Cardiac muscle cell (in vitro differentiated cells and primary cell): ENCODE measurements at regions not wholly inside any gene's neighbourhood (a gene's known extent, or its start where the extent isn't known, plus 50 kb on each side); places are given as distances from the start of the nearest gene placed in this dataset.

Source experiments
- DNase-seq, 2 donors: peaks; one replicate each; pipeline versions ENCODE4 v3.0.0 to v3.0.0-alpha.2; 2010 to 2017; ENCODE audit warnings: low read depth in 1 of 2, low spot score in 1 of 2
- H3K27ac ChIP-seq: fragments of 200-600 bp; sonication (generic); 2 replicates; pipeline ENCODE4 v1.5.1; 2016
- H3K27me3 ChIP-seq: fragments of 200-600 bp; sonication (generic); 2 replicates; pipeline ENCODE4 v1.6.0; 2016; ENCODE audit warnings: control low read depth
- H3K36me3 ChIP-seq: fragments of 200-600 bp; sonication (generic); 2 replicates; pipeline ENCODE4 v1.5.1; 2016; ENCODE audit warnings: control low read depth
- H3K4me1 ChIP-seq: fragments of 200-600 bp; sonication (generic); 2 replicates; pipeline ENCODE4 v1.8.1; 2017; ENCODE audit warnings: low read depth, mild to moderate bottlenecking, mixed run types
- H3K4me3 ChIP-seq: fragments of 200-600 bp; sonication (generic); 2 replicates; pipeline ENCODE4 v1.5.1; 2016; ENCODE audit warnings: mild to moderate bottlenecking
- H3K9me3 ChIP-seq: fragments of 200-600 bp; sonication (generic); 2 replicates; pipeline ENCODE4 v1.5.1; 2017; ENCODE audit warnings: low read depth, mild to moderate bottlenecking, control low read depth
- CTCF ChIP-seq: IDR thresholded peaks from 2 replicates; pipeline ENCODE4 v1.5.1; 2012; ENCODE audit warnings: low read depth, mild to moderate bottlenecking, low read length

- H3K4me3 ChIP-seq, result no peak overlapping the region
- H3K36me3 ChIP-seq, result no peaks in the 10 kb centered on the region
- DNase-seq, result no peak
- H3K27ac ChIP-seq, result no peak overlapping the region
- no peak for TF ChIP-seq CTCF
- no peaks in the 10 kb centered on the region for H3K9me3 ChIP-seq
- H3K27me3 ChIP-seq, result no peaks in the 10 kb centered on the region
- no peaks in the 10 kb centered on the region for H3K4me1 ChIP-seq
These were observed 124.5 kb upstream of the LRIG3 start for GRCh38 chr12:59044791-59045190.

GRCh38 chr12:59041241-59042121 is 121.2 kb upstream of the LRIG3 start:
- no peaks in the 10 kb centered on the region for H3K9me3 ChIP-seq
- H3K4me1 ChIP-seq, result no peaks in the 10 kb centered on the region
- no peak overlapping the region for H3K27ac ChIP-seq
- no peaks in the 10 kb centered on the region for H3K27me3 ChIP-seq
- no peaks in the 10 kb centered on the region for H3K36me3 ChIP-seq
- H3K4me3 ChIP-seq, result no peak overlapping the region
- no peak for TF ChIP-seq CTCF
- DNase-seq, result peak in 1 of 2 donors; percentile 87

- H3K4me3 ChIP-seq, result no peak overlapping the region
- no peaks in the 10 kb centered on the region for H3K36me3 ChIP-seq
- H3K9me3 ChIP-seq, result no peaks in the 10 kb centered on the region
- TF ChIP-seq CTCF, result no peak
- no peaks in the 10 kb centered on the region for H3K27me3 ChIP-seq
- no peaks in the 10 kb centered on the region for H3K4me1 ChIP-seq
- DNase-seq, result peak in 1 of 2 donors; percentile 63
- no peak overlapping the region for H3K27ac ChIP-seq
These were observed 120.4 kb upstream of the LRIG3 start for GRCh38 chr12:59040656-59041055.

- no peak for DNase-seq
- Histone ChIP-seq H3K4me3 (no peak overlapping the region), H3K9me3 (no peaks in the 10 kb centered on the region), H3K36me3 (no peaks in the 10 kb centered on the region), H3K27me3 (no peaks in the 10 kb centered on the region), H3K4me1 (no peaks in the 10 kb centered on the region), H3K27ac (no peak overlapping the region)
- TF ChIP-seq CTCF, result no peak
These were observed 119.7 kb upstream of the LRIG3 start for GRCh38 chr12:59040043-59040442.

GRCh38 chr12:59039005-59039404 is 118.7 kb upstream of the LRIG3 start:
- H3K4me1 ChIP-seq, result no peaks in the 10 kb centered on the region
- TF ChIP-seq CTCF, result no peak
- DNase-seq, result no peak
- no peak overlapping the region for H3K27ac ChIP-seq
- H3K4me3 ChIP-seq, result no peak overlapping the region
- H3K27me3 ChIP-seq, result no peaks in the 10 kb centered on the region
- H3K36me3 ChIP-seq, result no peaks in the 10 kb centered on the region
- no peaks in the 10 kb centered on the region for H3K9me3 ChIP-seq
